Panc1 (cell line): ENCODE measurements at regions not wholly inside any gene's neighbourhood (a gene's known extent, or its start where the extent isn't known, plus 50 kb on each side); places are given as distances from the start of the nearest gene placed in this dataset.

Source experiments
- POLR2AphosphoS5 ChIP-seq: IDR thresholded peaks from 2 replicates; pipeline ENCODE4 v1.6.1; 2012; ENCODE audit warnings: mild to moderate bottlenecking, low read depth, low read length, moderate library complexity
- TF ChIP-seq, protein P1 (sequence below): fragments of 450-650 bp; IDR thresholded peaks from 2 replicates; pipeline ENCODE4 v1.5.1; 2017; ENCODE audit warnings: mild to moderate bottlenecking

DNA sequence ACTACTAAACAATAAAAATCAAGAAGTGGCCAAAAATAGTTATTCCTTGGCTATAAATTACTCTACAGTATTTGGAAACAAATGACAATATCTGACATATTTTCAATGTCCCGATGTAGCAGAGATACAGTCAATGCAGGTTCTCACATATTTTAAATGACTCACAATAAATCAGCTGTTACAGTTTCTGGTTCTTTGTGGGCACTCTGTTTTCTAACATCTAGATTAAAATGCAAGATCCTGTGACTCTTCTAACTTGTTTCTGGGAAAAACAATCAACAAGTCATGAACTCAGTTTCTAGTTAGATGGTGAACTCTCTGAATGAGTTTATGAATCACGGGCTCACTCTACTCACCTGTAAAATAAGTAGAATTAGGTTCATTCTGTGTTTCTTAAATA lies 849.6 kb upstream of the MBL2 start:
- TF ChIP-seq, protein P1, sequence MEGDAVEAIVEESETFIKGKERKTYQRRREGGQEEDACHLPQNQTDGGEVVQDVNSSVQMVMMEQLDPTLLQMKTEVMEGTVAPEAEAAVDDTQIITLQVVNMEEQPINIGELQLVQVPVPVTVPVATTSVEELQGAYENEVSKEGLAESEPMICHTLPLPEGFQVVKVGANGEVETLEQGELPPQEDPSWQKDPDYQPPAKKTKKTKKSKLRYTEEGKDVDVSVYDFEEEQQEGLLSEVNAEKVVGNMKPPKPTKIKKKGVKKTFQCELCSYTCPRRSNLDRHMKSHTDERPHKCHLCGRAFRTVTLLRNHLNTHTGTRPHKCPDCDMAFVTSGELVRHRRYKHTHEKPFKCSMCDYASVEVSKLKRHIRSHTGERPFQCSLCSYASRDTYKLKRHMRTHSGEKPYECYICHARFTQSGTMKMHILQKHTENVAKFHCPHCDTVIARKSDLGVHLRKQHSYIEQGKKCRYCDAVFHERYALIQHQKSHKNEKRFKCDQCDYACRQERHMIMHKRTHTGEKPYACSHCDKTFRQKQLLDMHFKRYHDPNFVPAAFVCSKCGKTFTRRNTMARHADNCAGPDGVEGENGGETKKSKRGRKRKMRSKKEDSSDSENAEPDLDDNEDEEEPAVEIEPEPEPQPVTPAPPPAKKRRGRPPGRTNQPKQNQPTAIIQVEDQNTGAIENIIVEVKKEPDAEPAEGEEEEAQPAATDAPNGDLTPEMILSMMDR: no peak
- TF ChIP-seq POLR2AphosphoS5: no peak
